HG02759 (cell line): ENCODE measurements at regions not wholly inside any gene's neighbourhood (a gene's known extent, or its start where the extent isn't known, plus 50 kb on each side); places are given as distances from the start of the nearest gene placed in this dataset.
"Not testable (repeated sequence)": the region's sequence is repeated elsewhere in the genome, so short reads cannot be mapped to it uniquely, and the experiment has no call there.

Source experiments
- ATAC-seq: cut with Tn5 transposase; IDR thresholded peaks from one replicate; pipeline ENCODE4 v1.9.1; 2021; ENCODE audit warnings: mild to moderate bottlenecking, moderate library complexity; ENCODE audit not compliant: unreplicated experiment

- no peak for ATAC-seq
Measured at GRCh38 chr2:153532140-153532539, 53.6 kb upstream of the RPRM start.

DNA sequence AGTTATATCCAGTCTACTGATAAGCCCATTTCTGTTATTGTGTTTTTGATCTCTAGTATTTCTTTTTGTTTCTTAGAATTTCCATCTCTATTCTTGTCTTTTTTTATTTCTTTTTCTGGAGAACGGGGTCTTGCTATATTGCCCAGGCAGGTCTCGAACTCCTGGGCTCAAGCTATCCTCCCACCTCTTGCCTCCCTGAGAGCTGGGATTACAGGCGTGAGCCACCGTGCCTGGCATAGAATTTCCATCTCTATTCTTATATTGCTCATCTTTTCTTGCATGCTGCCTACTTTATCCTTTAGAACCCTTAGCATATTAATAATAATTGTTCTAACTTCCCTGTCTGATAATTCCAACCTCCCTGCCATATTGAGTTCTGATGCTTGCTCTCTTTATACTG, 55.2 kb upstream of the RPRM start:
- not testable (repeated sequence) for ATAC-seq

DNA sequence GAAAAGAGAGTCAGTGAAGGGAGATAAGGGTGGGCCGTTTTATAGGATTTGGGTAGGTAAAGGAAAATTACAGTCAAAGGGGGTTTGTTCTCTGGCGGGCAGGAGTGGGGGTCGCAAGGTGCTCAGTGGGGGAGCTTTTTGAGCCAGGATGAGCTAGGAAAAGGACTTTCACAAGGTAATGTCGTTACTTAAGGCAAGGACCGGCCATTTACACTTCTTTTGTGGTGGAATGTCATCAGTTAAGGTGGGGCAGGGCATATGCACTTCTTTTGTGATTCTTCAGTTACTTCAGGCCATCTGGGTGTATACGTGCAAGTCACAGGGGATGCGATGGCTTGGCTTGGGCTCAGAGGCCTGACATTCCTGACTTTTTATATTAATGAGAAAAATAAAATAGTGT, 56.0 kb upstream of the RPRM start:
- not testable (repeated sequence) for ATAC-seq

GRCh38 chr2:153536115-153536514, 57.6 kb upstream of the RPRM start:
- ATAC-seq, result no peak

GRCh38 chr2:153538102-153538501, 59.5 kb upstream of the RPRM start:
- ATAC-seq, result not testable (repeated sequence)

GRCh38 chr2:153543635-153544071, 65.1 kb upstream of the RPRM start:
- ATAC-seq, result peak; percentile 85

GRCh38 chr2:153546358-153546757, 67.8 kb upstream of the RPRM start:
- ATAC-seq, result no peak

- ATAC-seq, result no peak
Measured at GRCh38 chr2:153548536-153548935, 70.0 kb upstream of the RPRM start.

GRCh38 chr2:153551698-153552097, 73.1 kb upstream of the RPRM start:
- ATAC-seq, result no peak

DNA sequence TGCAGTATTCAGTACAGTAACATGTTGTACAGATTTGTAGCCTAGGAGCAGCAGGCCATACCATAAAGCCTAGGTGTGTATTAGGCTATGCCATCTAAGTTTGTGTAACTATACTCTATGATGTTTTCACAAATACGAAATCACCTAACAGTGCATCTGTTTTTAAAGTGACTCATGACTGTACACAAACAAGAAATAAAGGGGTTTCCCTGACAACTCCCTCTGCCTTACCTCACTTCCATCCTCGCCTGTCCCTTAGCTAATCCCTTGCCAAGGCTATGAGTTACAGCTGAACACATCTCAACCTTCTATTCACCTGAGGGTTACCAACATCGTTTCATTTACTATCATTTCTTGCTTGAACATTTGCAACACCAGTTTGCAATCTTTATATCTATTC, 78.6 kb upstream of the RPRM start:
- ATAC-seq, result no peak

DNA sequence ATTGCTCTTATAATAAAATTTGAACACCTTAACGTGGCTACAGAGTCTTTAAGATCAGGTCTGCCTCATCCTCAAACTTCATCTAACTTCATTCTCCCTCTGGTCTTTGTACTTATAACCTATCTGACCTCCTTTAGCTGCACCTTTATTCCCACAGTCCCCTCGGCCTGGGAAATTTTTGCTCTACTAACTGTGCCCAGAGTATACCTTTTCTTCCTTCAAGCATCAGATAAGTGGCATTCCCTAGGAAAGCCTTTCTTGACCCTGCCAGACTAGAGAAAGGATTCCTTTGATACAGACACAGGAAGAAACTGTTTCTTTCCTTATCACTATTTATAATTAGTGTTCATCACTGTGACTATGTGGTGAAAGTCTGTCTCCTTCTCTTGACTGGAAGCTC, 79.2 kb upstream of the RPRM start:
- ATAC-seq, result no peak

GRCh38 chr2:153558247-153558646, 79.7 kb upstream of the RPRM start:
- ATAC-seq, result no peak

GRCh38 chr2:153567367-153567766, 88.8 kb upstream of the RPRM start:
- ATAC-seq, result no peak

GRCh38 chr2:153568105-153568504, 89.5 kb upstream of the RPRM start:
- no peak for ATAC-seq

DNA sequence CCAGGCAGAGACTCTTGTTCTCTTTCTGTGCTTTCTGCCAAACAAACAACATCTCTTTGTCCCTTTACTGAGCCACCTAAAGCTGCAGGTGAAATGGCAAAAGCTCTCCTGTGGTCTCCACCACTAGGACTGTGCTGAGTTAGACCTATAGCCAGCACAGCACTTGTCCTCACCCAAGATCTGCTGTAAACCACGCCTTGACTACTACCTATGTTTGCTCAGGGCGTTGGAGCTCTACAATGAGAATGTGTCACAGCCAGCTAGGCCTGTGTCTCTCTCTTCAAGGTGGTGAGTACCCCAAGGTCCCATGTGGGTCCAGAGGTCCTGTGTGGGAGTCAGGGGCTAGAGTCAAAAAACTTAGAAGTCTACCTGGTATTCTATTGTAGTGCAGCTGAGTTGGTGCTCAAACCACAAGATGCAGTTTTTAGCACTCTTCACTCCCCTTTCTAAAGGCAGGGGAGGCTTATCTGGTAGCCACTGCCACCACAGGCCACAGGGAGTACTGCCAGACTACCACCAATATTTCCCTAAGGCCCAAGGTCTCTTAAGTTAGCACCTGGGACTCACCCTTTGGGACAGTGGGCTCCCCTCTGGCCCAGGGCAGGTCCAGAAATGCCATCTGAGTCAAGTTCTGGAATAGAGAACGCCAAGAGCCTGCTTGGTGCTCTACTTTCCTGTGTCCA, 96.8 kb upstream of the RPRM start:
- ATAC-seq, result no peak

DNA sequence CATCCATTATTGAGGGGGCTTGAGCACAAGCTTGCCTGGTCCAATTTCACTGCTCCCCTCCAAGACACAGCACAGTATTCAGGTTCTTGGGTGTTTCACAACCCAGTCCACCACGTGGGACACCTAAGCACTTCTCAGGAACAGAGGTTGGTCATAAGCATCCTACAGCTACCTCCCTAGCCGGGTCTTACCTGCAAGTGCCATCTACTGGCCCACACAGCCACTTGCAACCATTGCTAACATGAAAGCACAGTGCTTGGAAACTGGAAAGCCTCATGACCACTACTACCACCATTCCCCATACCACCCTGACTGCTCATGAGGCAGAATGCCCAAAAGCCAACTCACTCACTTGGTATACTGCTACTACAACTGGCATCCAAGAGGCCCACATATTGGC, 105.7 kb upstream of the RPRM start:
- ATAC-seq, result no peak

DNA sequence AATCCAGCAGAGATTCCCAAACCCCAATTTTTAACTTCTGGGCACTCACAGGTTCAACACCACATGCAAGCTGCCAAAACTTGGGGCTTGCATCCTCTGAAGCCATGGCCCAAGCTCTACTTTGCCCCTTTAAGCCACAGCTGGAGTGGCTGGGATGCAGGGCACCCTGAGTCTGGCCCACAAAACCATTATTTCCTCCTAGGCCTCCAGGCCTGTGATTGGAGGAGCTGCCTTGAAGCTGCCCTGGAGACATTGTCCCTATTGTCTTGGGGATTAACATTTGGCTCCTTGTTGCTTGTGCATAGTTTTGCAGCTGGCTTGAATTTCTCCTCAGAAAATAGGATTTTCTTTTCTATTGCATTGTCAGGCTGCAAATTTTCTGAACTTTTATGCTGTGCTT, 109.8 kb upstream of the RPRM start:
- ATAC-seq, result no peak

DNA sequence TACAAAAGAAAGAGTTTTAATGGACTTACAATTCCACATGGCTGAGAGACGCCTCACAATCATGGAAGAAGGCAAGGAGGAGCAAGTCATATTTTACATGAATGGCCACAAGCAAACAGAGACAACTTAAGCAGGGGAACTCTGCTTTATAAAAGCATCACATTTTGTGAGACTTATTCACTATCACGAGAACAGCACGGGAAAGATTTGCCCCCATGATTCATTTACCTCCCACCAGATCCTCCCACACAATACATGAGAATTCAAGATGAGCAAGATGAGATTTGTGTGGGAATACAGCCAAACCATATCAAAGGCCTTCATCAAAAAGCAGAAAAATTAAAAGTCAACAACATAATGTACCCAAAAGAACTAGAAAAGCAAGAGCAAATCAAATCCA, 111.0 kb upstream of the RPRM start:
- no peak for ATAC-seq

- not testable (repeated sequence) for ATAC-seq
Measured at GRCh38 chr2:153593086-153593485, 114.5 kb upstream of the RPRM start.

- no peak for ATAC-seq
Measured at GRCh38 chr2:153595939-153596338, 117.4 kb upstream of the RPRM start.

DNA sequence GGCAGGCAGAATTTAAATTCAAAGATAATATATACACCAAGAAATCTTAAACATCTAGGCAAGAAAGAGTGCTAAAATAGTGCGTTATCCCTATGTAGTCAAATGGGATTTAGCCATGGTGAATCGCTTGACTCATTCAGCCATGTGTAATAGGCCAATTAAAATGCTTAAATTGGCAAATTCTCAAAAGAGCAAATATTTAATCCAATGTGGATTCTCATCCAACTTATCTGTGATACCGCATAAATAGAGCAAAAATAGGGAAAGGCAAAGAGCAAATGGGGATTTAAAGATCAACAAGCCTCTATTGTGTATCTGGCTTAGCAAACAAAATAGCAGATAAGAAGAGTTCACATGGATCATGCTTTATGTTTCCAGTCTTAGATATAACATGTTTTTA, 123.2 kb upstream of the RPRM start:
- no peak for ATAC-seq

- ATAC-seq, result no peak
Measured at GRCh38 chr2:153604133-153604532, 125.6 kb upstream of the RPRM start.

GRCh38 chr2:153606623-153607022, 128.1 kb upstream of the RPRM start:
- no peak for ATAC-seq
